IMR-90 (cell line): ENCODE measurements at regions not wholly inside any gene's neighbourhood (a gene's known extent, or its start where the extent isn't known, plus 50 kb on each side); places are given as distances from the start of the nearest gene placed in this dataset.

Experiments
- CHD1 ChIP-seq: IDR thresholded peaks from 2 replicates; pipeline ENCODE4 v1.6.1; 2012; ENCODE audit warnings: low read depth, low read length, improper control_type of control experiment
- MAFK ChIP-seq: IDR thresholded peaks from 2 replicates; pipeline ENCODE4 v1.6.1; 2012; ENCODE audit warnings: low read depth, low read length, improper control_type of control experiment
- POLR2A ChIP-seq: IDR thresholded peaks from 2 replicates; pipeline ENCODE4 v1.6.1; 2012; ENCODE audit warnings: mild to moderate bottlenecking, low read depth, low read length
- RAD21 ChIP-seq: IDR thresholded peaks from 2 replicates; pipeline ENCODE4 v1.6.1; 2012; ENCODE audit warnings: low read length, improper control_type of control experiment
- RCOR1 ChIP-seq: IDR thresholded peaks from 2 replicates; pipeline ENCODE4 v1.6.1; 2012; ENCODE audit warnings: mild to moderate bottlenecking, low read length, improper control_type of control experiment; ENCODE audit not compliant: insufficient replicate concordance
- SMC3 ChIP-seq: fragments of 150-350 bp; IDR thresholded peaks from 2 replicates; pipeline ENCODE4 v1.6.1; 2016; ENCODE audit warnings: low read depth, mild to moderate bottlenecking, antibody characterized with exemption, low read length, moderate library complexity
- USF2 ChIP-seq: fragments of 150-350 bp; IDR thresholded peaks from 2 replicates; pipeline ENCODE4 v1.6.1; 2017; ENCODE audit warnings: mild to moderate bottlenecking, antibody characterized with exemption, low read length, low read depth
- TF ChIP-seq, protein P1 (sequence below): conservative IDR thresholded peaks from 2 replicates; pipeline ENCODE4 v1.5.1; 2012; ENCODE audit warnings: mild to moderate bottlenecking, low read depth, low read length, improper control_type of control experiment

GRCh38 chr6:16047435-16047990, 81.4 kb upstream of the MYLIP start:
- no peak for TF ChIP-seq RAD21
- TF ChIP-seq, protein P1, sequence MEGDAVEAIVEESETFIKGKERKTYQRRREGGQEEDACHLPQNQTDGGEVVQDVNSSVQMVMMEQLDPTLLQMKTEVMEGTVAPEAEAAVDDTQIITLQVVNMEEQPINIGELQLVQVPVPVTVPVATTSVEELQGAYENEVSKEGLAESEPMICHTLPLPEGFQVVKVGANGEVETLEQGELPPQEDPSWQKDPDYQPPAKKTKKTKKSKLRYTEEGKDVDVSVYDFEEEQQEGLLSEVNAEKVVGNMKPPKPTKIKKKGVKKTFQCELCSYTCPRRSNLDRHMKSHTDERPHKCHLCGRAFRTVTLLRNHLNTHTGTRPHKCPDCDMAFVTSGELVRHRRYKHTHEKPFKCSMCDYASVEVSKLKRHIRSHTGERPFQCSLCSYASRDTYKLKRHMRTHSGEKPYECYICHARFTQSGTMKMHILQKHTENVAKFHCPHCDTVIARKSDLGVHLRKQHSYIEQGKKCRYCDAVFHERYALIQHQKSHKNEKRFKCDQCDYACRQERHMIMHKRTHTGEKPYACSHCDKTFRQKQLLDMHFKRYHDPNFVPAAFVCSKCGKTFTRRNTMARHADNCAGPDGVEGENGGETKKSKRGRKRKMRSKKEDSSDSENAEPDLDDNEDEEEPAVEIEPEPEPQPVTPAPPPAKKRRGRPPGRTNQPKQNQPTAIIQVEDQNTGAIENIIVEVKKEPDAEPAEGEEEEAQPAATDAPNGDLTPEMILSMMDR: no peak
- no peak for TF ChIP-seq POLR2A
- TF ChIP-seq USF2: no peak
- TF ChIP-seq CHD1: no peak
- no peak for TF ChIP-seq RCOR1
- TF ChIP-seq SMC3: no peak
- TF ChIP-seq MAFK: no peak
